OCI-LY1 (cell line): ENCODE measurements at regions not wholly inside any gene's neighbourhood (a gene's known extent, or its start where the extent isn't known, plus 50 kb on each side); places are given as distances from the start of the nearest gene placed in this dataset.

Experiments
- H2AFZ ChIP-seq: fragments of 200-600 bp; sonication (generic), shearing (Covaris generic); 2 replicates; pipeline ENCODE4 v1.6.0; 2014; ENCODE audit warnings: antibody characterized with exemption, mild to moderate bottlenecking, low read length
- H3F3A ChIP-seq: fragments of 200-600 bp; sonication (generic), shearing (Covaris generic); 2 replicates; pipeline ENCODE4 v1.6.0; 2014; ENCODE audit warnings: mild to moderate bottlenecking, antibody characterized with exemption, low read length, moderate library complexity; ENCODE audit not compliant: insufficient read depth
- H3K27ac ChIP-seq: fragments of 200-600 bp; sonication (generic); 2 replicates; pipeline ENCODE4 v1.5.1; 2014; ENCODE audit warnings: low read length, mixed run types, mild to moderate bottlenecking, low read depth; ENCODE audit not compliant: poor library complexity, severe bottlenecking
- H3K27me3 ChIP-seq: fragments of 200-600 bp; sonication (generic); 2 replicates; pipeline ENCODE4 v1.6.0; 2014; ENCODE audit warnings: antibody characterized with exemption, mild to moderate bottlenecking, low read length, moderate library complexity; ENCODE audit not compliant: insufficient read depth
- H3K36me3 ChIP-seq: fragments of 200-600 bp; sonication (generic); 2 replicates; pipeline ENCODE4 v1.6.1; 2014; ENCODE audit warnings: mild to moderate bottlenecking, antibody characterized with exemption, low read length, moderate library complexity, mixed read lengths; ENCODE audit not compliant: insufficient read depth
- H3K4me1 ChIP-seq: fragments of 200-600 bp; sonication (generic); 2 replicates; pipeline ENCODE4 v1.5.1; 2014; ENCODE audit warnings: mild to moderate bottlenecking, low read length, moderate library complexity; ENCODE audit not compliant: insufficient read depth, severe bottlenecking
- H3K4me2 ChIP-seq: fragments of 200-600 bp; sonication (generic), shearing (Covaris generic); 2 replicates; pipeline ENCODE4 v1.6.1; 2014; ENCODE audit warnings: low read length
- H3K4me3 ChIP-seq: fragments of 200-600 bp; sonication (generic); 2 replicates; pipeline ENCODE4 v1.5.1; 2014; ENCODE audit warnings: low read length, low read depth, mild to moderate bottlenecking, mixed read lengths; ENCODE audit not compliant: poor library complexity, severe bottlenecking
- H3K79me2 ChIP-seq: fragments of 200-600 bp; shearing (Covaris generic); 2 replicates; pipeline ENCODE4 v1.6.1; 2016; ENCODE audit warnings: mixed run types, low read length, mixed read lengths; ENCODE audit not compliant: insufficient read depth
- H3K9ac ChIP-seq: fragments of 200-600 bp; sonication (generic), shearing (Covaris generic); 2 replicates; pipeline ENCODE4 v1.6.1; 2014; ENCODE audit warnings: mild to moderate bottlenecking, low read length, mixed read lengths
- H3K9me2 ChIP-seq: fragments of 200-600 bp; sonication (generic), shearing (Covaris generic); 2 replicates; pipeline ENCODE4 v1.6.1; 2014; ENCODE audit warnings: low read depth, mild to moderate bottlenecking, low read length, mixed read lengths
- H3K9me3 ChIP-seq: fragments of 200-600 bp; shearing (Covaris generic); 2 replicates; pipeline ENCODE4 v1.6.1; 2014; ENCODE audit warnings: low read length, mixed read lengths
- H4K20me1 ChIP-seq: fragments of 200-600 bp; sonication (generic), shearing (Covaris generic); 2 replicates; pipeline ENCODE4 v1.6.0; 2016; ENCODE audit warnings: mild to moderate bottlenecking, low read length; ENCODE audit not compliant: insufficient read depth
- CTCF ChIP-seq: fragments of 200-600 bp; sonication (generic), shearing (Covaris generic); IDR thresholded peaks from 2 replicates; pipeline ENCODE4 v1.5.1; 2017; ENCODE audit warnings: mild to moderate bottlenecking, antibody characterized with exemption, low read length, moderate library complexity, mixed read lengths
- EZH2 ChIP-seq: fragments of 200-600 bp; sonication (generic), shearing (Covaris generic); IDR thresholded peaks from 2 replicates; pipeline ENCODE4 v1.8.0; 2017; ENCODE audit warnings: borderline replicate concordance, mixed run types, mild to moderate bottlenecking, antibody characterized with exemption, low read length, moderate library complexity, mixed read lengths

DNA sequence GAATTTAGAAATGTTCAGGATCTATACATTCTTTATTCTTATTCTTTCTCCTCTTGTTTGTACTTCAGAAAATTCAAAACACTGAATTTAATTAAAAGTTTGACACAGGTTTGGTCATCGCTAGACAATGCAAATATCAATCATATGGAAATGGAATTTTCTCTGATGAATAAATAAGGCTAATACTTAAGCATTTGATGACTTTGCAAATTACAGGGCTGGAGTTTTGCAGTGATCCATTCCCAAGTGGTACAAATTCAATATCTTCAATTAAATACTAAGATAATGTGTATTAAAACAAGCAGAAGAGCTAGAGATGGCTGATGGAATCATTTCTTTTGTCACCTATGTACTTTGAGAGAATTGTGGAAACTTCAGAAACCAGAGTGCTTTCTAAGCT, 439.6 kb downstream of the DYNC2H1 start:
- Histone ChIP-seq H3K27ac (no peak overlapping the region), H3K9me2 (no peaks in the 10 kb centered on the region), H3K4me3 (no peak overlapping the region), H3K4me1 (no peaks in the 10 kb centered on the region), H3K27me3 (no peaks in the 10 kb centered on the region), H3K79me2 (no peaks in the 10 kb centered on the region), H3F3A (no peaks in the 10 kb centered on the region), H3K36me3 (no peaks in the 10 kb centered on the region), H2AFZ (no peak overlapping the region), H4K20me1 (no peaks in the 10 kb centered on the region), H3K9ac (no peak overlapping the region), H3K4me2 (no peak overlapping the region), H3K9me3 (no peaks in the 10 kb centered on the region)
- TF ChIP-seq CTCF = no peak

- TF ChIP-seq CTCF (no peak), EZH2 (no peak)
- no peak overlapping the region for H3K27ac ChIP-seq
- no peaks in the 10 kb centered on the region for H3K9me3 ChIP-seq
- no peak overlapping the region for H3K9ac ChIP-seq
- no peak overlapping the region for H2AFZ ChIP-seq
- H3K9me2 ChIP-seq = no peaks in the 10 kb centered on the region
- H3K4me3 ChIP-seq = no peak overlapping the region
- no peaks in the 10 kb centered on the region for H3K4me1 ChIP-seq
- no peak overlapping the region for H3K4me2 ChIP-seq
- H3K36me3 ChIP-seq = no peaks in the 10 kb centered on the region
- H4K20me1 ChIP-seq = no peaks in the 10 kb centered on the region
- H3K79me2 ChIP-seq = no peaks in the 10 kb centered on the region
- no peaks in the 10 kb centered on the region for H3K27me3 ChIP-seq
- no peaks in the 10 kb centered on the region for H3F3A ChIP-seq
Observed at GRCh38 chr11:103550811-103551210, 441.6 kb downstream of the DYNC2H1 start.

GRCh38 chr11:103552086-103552485, 442.9 kb downstream of the DYNC2H1 start:
- Histone ChIP-seq H4K20me1 (no peaks in the 10 kb centered on the region), H3K9ac (no peak overlapping the region), H3K4me1 (no peaks in the 10 kb centered on the region), H3K36me3 (no peaks in the 10 kb centered on the region), H3K9me2 (no peaks in the 10 kb centered on the region), H3K27me3 (no peaks in the 10 kb centered on the region), H3K27ac (no peak overlapping the region), H3K9me3 (no peaks in the 10 kb centered on the region), H3F3A (no peaks in the 10 kb centered on the region), H3K79me2 (no peaks in the 10 kb centered on the region), H3K4me2 (no peak overlapping the region), H3K4me3 (no peak overlapping the region), H2AFZ (no peak overlapping the region)
- TF ChIP-seq EZH2 (no peak), CTCF (no peak)
